HCT116 (cell line): ENCODE measurements at regions not wholly inside any gene's neighbourhood (a gene's known extent, or its start where the extent isn't known, plus 50 kb on each side); places are given as distances from the start of the nearest gene placed in this dataset.

Source experiments
- CBX3 ChIP-seq: IDR thresholded peaks from 2 replicates; pipeline ENCODE4 v1.6.1; 2012; ENCODE audit warnings: low read depth
- CTCF ChIP-seq, 3 experiments: fragments of 200-600 bp in 1 of 3; sonication (generic) in 1 of 3; IDR thresholded peaks in 2 of 3; conservative IDR thresholded peaks in 1 of 3; 2 replicates each; pipeline ENCODE4 v1.5.1; 2012 to 2017; ENCODE audit warnings: low read depth in 2 of 3, low read length in 2 of 3, antibody characterized with exemption in 1 of 3, borderline replicate concordance in 1 of 3, control low read depth in 1 of 3, mild to moderate bottlenecking in 1 of 3, mixed read lengths in 1 of 3, mixed run types in 1 of 3, moderate library complexity in 1 of 3; ENCODE audit not compliant: insufficient read depth in 1 of 3
- EGR1 ChIP-seq: IDR thresholded peaks from 2 replicates; pipeline ENCODE4 v1.6.1; 2012; ENCODE audit warnings: low read depth
- EZH2 ChIP-seq: fragments of 200-600 bp; sonication (generic); IDR thresholded peaks from 2 replicates; pipeline ENCODE4 v1.6.1; 2017; ENCODE audit warnings: antibody characterized with exemption, mixed run types
- POLR2A ChIP-seq: IDR thresholded peaks from 2 replicates; pipeline ENCODE4 v1.7.0; 2011; ENCODE audit warnings: borderline replicate concordance; ENCODE audit not compliant: insufficient read depth, insufficient read length; ENCODE audit errors: extremely low read depth
- REST ChIP-seq: IDR thresholded peaks from 2 replicates; pipeline ENCODE4 v1.6.1; 2012; ENCODE audit warnings: low read depth
- SIN3A ChIP-seq: IDR thresholded peaks from 2 replicates; pipeline ENCODE4 v1.6.1; 2012; ENCODE audit warnings: low read depth
- YY1 ChIP-seq: IDR thresholded peaks from 2 replicates; pipeline ENCODE4 v1.6.1; 2011; ENCODE audit warnings: low read length, low read depth, moderate library complexity, mild to moderate bottlenecking; ENCODE audit not compliant: insufficient replicate concordance; ENCODE audit errors: extremely low read depth
- TF ChIP-seq, protein P1 (sequence below): IDR thresholded peaks from 2 replicates; pipeline ENCODE4 v1.6.1; 2012
- TF ChIP-seq, protein P2 (sequence below): IDR thresholded peaks from 2 replicates; pipeline ENCODE4 v1.6.1; 2011; ENCODE audit warnings: mild to moderate bottlenecking, low read length, moderate library complexity; ENCODE audit not compliant: insufficient replicate concordance; ENCODE audit errors: extremely low read depth

- TF ChIP-seq CTCF (IDR thresholded peaks at IDR 0.05 in 2 of 3, conservative IDR thresholded peaks at IDR 0.05 in 1 of 3; ENCODE audit: borderline replicate concordance in 1 of 3, insufficient read depth in 1 of 3, low read depth in 2 of 3, low read length in 2 of 3) (no peak), EGR1 (no peak), EZH2 (no peak), POLR2A (no peak), YY1 (no peak), CBX3 (no peak), SIN3A (no peak), REST (no peak)
- TF ChIP-seq, protein P1, sequence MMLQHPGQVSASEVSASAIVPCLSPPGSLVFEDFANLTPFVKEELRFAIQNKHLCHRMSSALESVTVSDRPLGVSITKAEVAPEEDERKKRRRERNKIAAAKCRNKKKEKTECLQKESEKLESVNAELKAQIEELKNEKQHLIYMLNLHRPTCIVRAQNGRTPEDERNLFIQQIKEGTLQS: no peak
- TF ChIP-seq, protein P2, sequence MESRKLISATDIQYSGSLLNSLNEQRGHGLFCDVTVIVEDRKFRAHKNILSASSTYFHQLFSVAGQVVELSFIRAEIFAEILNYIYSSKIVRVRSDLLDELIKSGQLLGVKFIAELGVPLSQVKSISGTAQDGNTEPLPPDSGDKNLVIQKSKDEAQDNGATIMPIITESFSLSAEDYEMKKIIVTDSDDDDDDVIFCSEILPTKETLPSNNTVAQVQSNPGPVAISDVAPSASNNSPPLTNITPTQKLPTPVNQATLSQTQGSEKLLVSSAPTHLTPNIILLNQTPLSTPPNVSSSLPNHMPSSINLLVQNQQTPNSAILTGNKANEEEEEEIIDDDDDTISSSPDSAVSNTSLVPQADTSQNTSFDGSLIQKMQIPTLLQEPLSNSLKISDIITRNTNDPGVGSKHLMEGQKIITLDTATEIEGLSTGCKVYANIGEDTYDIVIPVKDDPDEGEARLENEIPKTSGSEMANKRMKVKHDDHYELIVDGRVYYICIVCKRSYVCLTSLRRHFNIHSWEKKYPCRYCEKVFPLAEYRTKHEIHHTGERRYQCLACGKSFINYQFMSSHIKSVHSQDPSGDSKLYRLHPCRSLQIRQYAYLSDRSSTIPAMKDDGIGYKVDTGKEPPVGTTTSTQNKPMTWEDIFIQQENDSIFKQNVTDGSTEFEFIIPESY: no peak
Measured at GRCh38 chr5:24788829-24789514, 144.2 kb upstream of the CDH10 start.
